Retinal pigment epithelial cell (primary cell): ENCODE measurements at regions not wholly inside any gene's neighbourhood (a gene's known extent, or its start where the extent isn't known, plus 50 kb on each side); places are given as distances from the start of the nearest gene placed in this dataset.

Experiments
- DNase-seq: peaks from one replicate; pipeline ENCODE4 v3.0.0-alpha.2; 2010; ENCODE audit warnings: low read depth
- H3K4me3 ChIP-seq: 2 replicates; pipeline ENCODE4 v1.5.1; 2011; ENCODE audit warnings: mild to moderate bottlenecking, low read length, control low read depth, moderate library complexity
- TF ChIP-seq, protein P1 (sequence below): conservative IDR thresholded peaks from 2 replicates; pipeline ENCODE4 v1.5.1; 2011; ENCODE audit warnings: low read depth, low read length, control low read depth, inconsistent platforms

DNA sequence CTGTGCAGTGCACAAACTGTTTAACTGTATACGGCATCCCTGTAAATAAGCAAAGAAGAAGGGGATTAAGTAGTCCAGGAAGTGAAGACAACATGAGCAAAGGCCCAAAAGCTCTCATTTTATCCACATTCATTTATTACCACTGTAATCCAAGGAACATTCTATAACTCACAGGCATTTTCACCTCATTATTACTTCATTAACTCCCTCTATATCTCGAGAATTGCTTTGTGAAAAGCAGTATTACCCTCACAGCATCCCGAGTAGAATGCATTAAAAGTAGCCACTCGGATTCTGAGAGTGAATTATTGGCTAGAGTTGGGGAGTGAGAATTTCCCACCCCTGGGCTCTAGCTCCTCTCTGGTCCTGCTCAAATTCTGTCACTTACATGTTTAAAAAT, 51.0 kb upstream of the CHCHD3 start:
- no peak for DNase-seq
- H3K4me3 ChIP-seq, result no peak overlapping the region
- TF ChIP-seq, protein P1, sequence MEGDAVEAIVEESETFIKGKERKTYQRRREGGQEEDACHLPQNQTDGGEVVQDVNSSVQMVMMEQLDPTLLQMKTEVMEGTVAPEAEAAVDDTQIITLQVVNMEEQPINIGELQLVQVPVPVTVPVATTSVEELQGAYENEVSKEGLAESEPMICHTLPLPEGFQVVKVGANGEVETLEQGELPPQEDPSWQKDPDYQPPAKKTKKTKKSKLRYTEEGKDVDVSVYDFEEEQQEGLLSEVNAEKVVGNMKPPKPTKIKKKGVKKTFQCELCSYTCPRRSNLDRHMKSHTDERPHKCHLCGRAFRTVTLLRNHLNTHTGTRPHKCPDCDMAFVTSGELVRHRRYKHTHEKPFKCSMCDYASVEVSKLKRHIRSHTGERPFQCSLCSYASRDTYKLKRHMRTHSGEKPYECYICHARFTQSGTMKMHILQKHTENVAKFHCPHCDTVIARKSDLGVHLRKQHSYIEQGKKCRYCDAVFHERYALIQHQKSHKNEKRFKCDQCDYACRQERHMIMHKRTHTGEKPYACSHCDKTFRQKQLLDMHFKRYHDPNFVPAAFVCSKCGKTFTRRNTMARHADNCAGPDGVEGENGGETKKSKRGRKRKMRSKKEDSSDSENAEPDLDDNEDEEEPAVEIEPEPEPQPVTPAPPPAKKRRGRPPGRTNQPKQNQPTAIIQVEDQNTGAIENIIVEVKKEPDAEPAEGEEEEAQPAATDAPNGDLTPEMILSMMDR, result no peak

- DNase-seq, result no peak
- TF ChIP-seq, protein P1, result no peak
- H3K4me3 ChIP-seq, result no peak overlapping the region
These were observed 52.9 kb upstream of the CHCHD3 start for GRCh38 chr7:133134810-133135209.

DNA sequence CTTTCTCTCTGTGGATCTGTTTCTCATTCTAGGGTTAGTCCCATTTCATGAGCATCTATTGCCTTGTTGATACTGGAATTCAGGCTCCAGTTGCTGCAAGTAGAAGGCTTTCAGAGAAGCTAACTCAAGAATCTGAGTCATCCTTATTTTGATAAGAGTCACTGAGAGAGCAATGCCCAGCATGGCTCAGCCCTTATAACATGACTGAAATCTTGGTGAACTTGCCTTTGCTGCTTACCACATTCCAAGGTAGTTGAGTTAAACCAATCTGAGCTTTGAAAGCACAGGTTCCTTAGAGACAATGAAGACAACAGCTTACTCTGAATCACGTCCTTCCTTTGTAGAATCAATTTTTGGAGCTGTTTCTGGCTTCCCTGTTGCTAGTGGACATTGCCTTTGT, 53.6 kb upstream of the CHCHD3 start:
- TF ChIP-seq, protein P1, result no peak
- peak; percentile 2 for DNase-seq
- H3K4me3 ChIP-seq, result no peak overlapping the region

- peak; percentile 15 for DNase-seq
- no peak overlapping the region for H3K4me3 ChIP-seq
- TF ChIP-seq, protein P1, result peak; percentile 66
These were observed 57.5 kb upstream of the CHCHD3 start for GRCh38 chr7:133139350-133139749.

DNA sequence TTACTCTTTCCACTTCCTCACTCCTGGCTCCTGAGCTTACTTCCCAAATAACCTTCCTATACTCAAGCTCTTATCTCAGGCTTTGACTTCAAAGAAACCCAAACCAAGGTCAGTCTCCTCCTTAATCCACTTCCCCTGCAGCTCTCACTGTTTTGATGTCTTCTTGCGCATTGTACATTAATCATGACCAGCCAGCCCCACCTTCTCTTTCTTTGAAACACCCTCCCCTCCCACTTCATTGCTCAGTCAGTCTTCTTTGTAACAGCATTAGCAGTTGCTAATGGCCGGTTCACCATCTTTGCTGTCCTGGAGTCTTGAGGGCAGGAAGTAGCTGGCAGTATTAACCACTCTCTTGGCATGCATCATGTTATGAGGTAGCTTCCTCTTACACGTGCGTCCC, 57.9 kb upstream of the CHCHD3 start:
- H3K4me3 ChIP-seq, result no peak overlapping the region
- TF ChIP-seq, protein P1, result no peak
- no peak for DNase-seq

DNA sequence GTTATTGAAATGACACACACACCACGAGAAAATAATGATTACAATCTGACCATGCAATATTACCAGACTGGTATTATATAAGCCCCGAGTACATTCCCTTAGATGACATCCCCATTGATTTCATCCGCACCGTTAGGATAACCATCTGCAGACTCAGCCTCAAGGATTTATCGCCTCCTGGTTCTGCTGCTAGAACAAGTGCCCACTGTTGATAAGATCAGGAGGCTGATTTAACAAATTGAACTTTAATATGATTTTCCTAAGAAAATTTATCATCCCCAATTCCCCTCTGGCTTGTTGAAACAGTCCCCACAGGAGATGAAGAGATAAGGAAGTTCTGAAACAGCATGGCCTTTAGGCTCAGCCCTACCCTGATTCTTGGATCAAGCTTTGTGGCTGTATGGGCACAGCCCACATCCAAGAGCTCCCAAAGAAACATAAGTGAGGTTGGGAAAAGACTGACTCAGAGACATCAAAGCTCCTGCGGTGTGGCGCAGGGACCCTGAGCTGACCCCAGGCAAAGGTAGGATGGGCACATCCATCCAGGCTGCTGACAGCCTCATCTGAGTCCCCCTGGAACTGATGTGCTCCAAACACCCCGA, 59.2 kb upstream of the CHCHD3 start:
- DNase-seq, result no peak
- no peak overlapping the region for H3K4me3 ChIP-seq
- TF ChIP-seq, protein P1, result no peak

DNA sequence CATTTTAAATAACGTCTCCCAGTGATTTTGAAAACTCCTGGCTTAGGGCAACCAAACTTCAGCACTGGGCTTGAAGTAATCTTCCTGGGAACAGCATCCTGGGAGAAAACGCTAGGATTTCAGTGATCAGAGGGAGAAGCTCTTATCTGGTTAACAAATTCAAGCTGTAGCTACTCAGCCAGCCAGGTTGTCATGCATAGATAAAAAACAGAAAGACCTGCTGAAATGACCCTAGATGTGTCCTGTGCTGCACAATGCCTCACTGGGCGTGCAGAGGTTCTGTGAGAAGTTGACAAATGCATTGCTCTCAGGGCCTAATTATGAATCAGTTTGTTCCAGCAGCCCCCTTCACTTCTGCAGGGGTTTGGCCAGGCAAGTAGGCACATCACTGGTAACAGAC, 68.9 kb upstream of the CHCHD3 start:
- H3K4me3 ChIP-seq, result no peak overlapping the region
- no peak for DNase-seq
- TF ChIP-seq, protein P1, result no peak
